Activated CD8-positive, alpha-beta T cell treated with anti-CD3 and anti-CD28 coated beads for 36 hours (primary cell): ENCODE measurements at regions not wholly inside any gene's neighbourhood (a gene's known extent, or its start where the extent isn't known, plus 50 kb on each side); places are given as distances from the start of the nearest gene placed in this dataset.

ENCODE experiments used
- ATAC-seq: fragments of 200-7000 bp; cut with Tn5 transposase; one replicate; pipeline ENCODE4 v1.10.0; 2021; ENCODE audit warnings: mild to moderate bottlenecking, moderate library complexity
- CTCF ChIA-PET: fragments of 350-600 bp; sonication (Branson Sonifier 250); formaldehyde crosslinking; loops from one replicate; lab custom pipeline; 2021; ENCODE audit warnings: antibody characterized with exemption; lab: Charles Lee
- POLR2A ChIA-PET: fragments of 350-600 bp; sonication (Branson Sonifier 250); formaldehyde crosslinking; loops from one replicate; lab custom pipeline; 2021; ENCODE audit warnings: antibody characterized with exemption; lab: Charles Lee
- DNase-seq: peaks from one replicate; pipeline ENCODE4 v3.0.0-alpha.2; 2020
- H3K27ac Mint-ChIP-seq: one replicate; pipeline ENCODE4 v1.8.0; 2021; ENCODE audit warnings: mild to moderate bottlenecking, mixed read lengths
- H3K27me3 Mint-ChIP-seq: one replicate; pipeline ENCODE4 v1.8.0; 2021; ENCODE audit warnings: mixed read lengths
- H3K36me3 Mint-ChIP-seq: one replicate; pipeline ENCODE4 v1.8.0; 2021; ENCODE audit warnings: low read depth, mixed read lengths
- H3K4me1 Mint-ChIP-seq: one replicate; pipeline ENCODE4 v1.8.0; 2021; ENCODE audit warnings: low read depth, mixed read lengths
- H3K4me3 Mint-ChIP-seq: one replicate; pipeline ENCODE4 v1.8.0; 2021; ENCODE audit warnings: mild to moderate bottlenecking, moderate library complexity, mixed read lengths
- H3K9me3 Mint-ChIP-seq: one replicate; pipeline ENCODE4 v1.8.0; 2021; ENCODE audit warnings: mixed read lengths
- CTCF ChIP-seq: fragments of 200-600 bp; IDR thresholded peaks from one replicate; pipeline ENCODE4 v1.8.0; 2022; ENCODE audit warnings: antibody characterized with exemption, mild to moderate bottlenecking
- intact Hi-C: fragments of 100-400 bp; cut with micrococcal nuclease; formaldehyde crosslinking; loops from one replicate; pipeline ENCODE4 v1.10.0; 2022

- Mint-ChIP-seq H3K36me3 (no peaks in the 10 kb centered on the region), H3K27me3 (peaks cover 19% of the 10 kb centered on the region), H3K9me3 (no peaks in the 10 kb centered on the region), H3K4me1 (no peaks in the 10 kb centered on the region), H3K4me3 (no peak overlapping the region), H3K27ac (no peak overlapping the region)
- CTCF ChIA-PET: no interaction called here
- no peak for TF ChIP-seq CTCF
- ATAC-seq (no peak), DNase-seq (no peak)
- intact Hi-C loops: no loop called here
- POLR2A ChIA-PET: no interaction called here
These were observed 120.2 kb upstream of the PFN2 start for GRCh38 chr3:150090877-150091276.

- Mint-ChIP-seq H3K36me3 (no peaks in the 10 kb centered on the region), H3K9me3 (no peaks in the 10 kb centered on the region), H3K4me1 (no peaks in the 10 kb centered on the region), H3K27me3 (peaks cover 19% of the 10 kb centered on the region), H3K4me3 (no peak overlapping the region), H3K27ac (no peak overlapping the region)
- no peak for TF ChIP-seq CTCF
- CTCF ChIA-PET: no interaction called here
- intact Hi-C loops: no loop called here
- no peak for ATAC-seq
- POLR2A ChIA-PET: no interaction called here
- no peak for DNase-seq
These were observed 119.3 kb upstream of the PFN2 start for GRCh38 chr3:150090006-150090405.

- ChIA-PET CTCF (no interaction called here), POLR2A (no interaction called here)
- intact Hi-C loops: no loop called here
- Mint-ChIP-seq H3K36me3 (no peaks in the 10 kb centered on the region), H3K4me3 (no peak overlapping the region), H3K4me1 (no peaks in the 10 kb centered on the region), H3K9me3 (no peaks in the 10 kb centered on the region), H3K27me3 (peaks cover 8% of the 10 kb centered on the region), H3K27ac (no peak overlapping the region)
- ATAC-seq (no peak), DNase-seq (no peak)
- TF ChIP-seq CTCF: no peak
These were observed 113.4 kb upstream of the PFN2 start for GRCh38 chr3:150084128-150084527.

GRCh38 chr3:150083655-150084042, 113.0 kb upstream of the PFN2 start:
- no peaks in the 10 kb centered on the region for H3K9me3 Mint-ChIP-seq
- no peak for TF ChIP-seq CTCF
- H3K36me3 Mint-ChIP-seq: no peaks in the 10 kb centered on the region
- DNase-seq: no peak
- H3K4me1 Mint-ChIP-seq: no peaks in the 10 kb centered on the region
- POLR2A ChIA-PET: no interaction called here
- no peak for ATAC-seq
- H3K27ac Mint-ChIP-seq: no peak overlapping the region
- H3K4me3 Mint-ChIP-seq: no peak overlapping the region
- intact Hi-C loops: no loop called here
- CTCF ChIA-PET: no interaction called here
- peaks cover 8% of the 10 kb centered on the region for H3K27me3 Mint-ChIP-seq

GRCh38 chr3:150082898-150083654, 112.4 kb upstream of the PFN2 start:
- Mint-ChIP-seq H3K4me1 (no peaks in the 10 kb centered on the region), H3K36me3 (no peaks in the 10 kb centered on the region), H3K27me3 (peaks cover 4% of the 10 kb centered on the region), H3K4me3 (no peak overlapping the region), H3K27ac (no peak overlapping the region), H3K9me3 (no peaks in the 10 kb centered on the region)
- ATAC-seq (no peak), DNase-seq (no peak)
- TF ChIP-seq CTCF: no peak
- intact Hi-C loops: no loop called here
- ChIA-PET CTCF (no interaction called here), POLR2A (no interaction called here)
